Endothelial cell of umbilical vein (primary cell): ENCODE measurements at regions not wholly inside any gene's neighbourhood (a gene's known extent, or its start where the extent isn't known, plus 50 kb on each side); places are given as distances from the start of the nearest gene placed in this dataset.

ENCODE experiments used
- BruUV-seq: library from RNA; stranded (reverse); fragments of 400-500 nt; replicated peaks from 2 replicates; lab custom pipeline; 2021; lab: Mats Ljungman, UMichigan
- CTCF ChIA-PET: fragments of 300-600, 350-600 bp; sonication (Branson Sonifier 250); formaldehyde crosslinking; loops from one replicate; lab custom pipeline; 2021; ENCODE audit warnings: antibody characterized with exemption, inconsistent platforms; lab: Charles Lee
- POLR2A ChIA-PET: fragments of 300-600, 350-600 bp; sonication (Branson Sonifier 250); formaldehyde crosslinking; loops from one replicate; lab custom pipeline; 2021; ENCODE audit warnings: antibody characterized with exemption, inconsistent platforms; lab: Charles Lee
- DNase-seq: peaks from one replicate; pipeline ENCODE4 v3.0.0-alpha.2; 2011; ENCODE audit warnings: low read depth, low spot score
- FAIRE-seq: peaks from 2 replicates; lab custom pipeline; 2011; peaks lifted over from hg19 to GRCh38; lab: Jason Lieb, UNC
- H2AFZ ChIP-seq: 2 replicates; pipeline ENCODE4 v1.6.0; 2012; ENCODE audit warnings: low read depth, low read length, control low read depth, inconsistent platforms
- H3K27ac ChIP-seq: 2 replicates; pipeline ENCODE4 v1.5.1; 2011; ENCODE audit warnings: low read depth, mild to moderate bottlenecking, control low read depth, low read length, moderate library complexity; ENCODE audit not compliant: insufficient read depth
- H3K27me3 ChIP-seq, 2 experiments: 2 replicates each; pipeline versions ENCODE4 v1.6.0 to v1.6.1; 2011; ENCODE audit warnings: low read length in 2 of 2, mixed read lengths in 1 of 2; ENCODE audit not compliant: control insufficient read depth in 2 of 2, insufficient read depth in 2 of 2
- H3K36me3 ChIP-seq, 2 experiments: 2 replicates in 1 of 2; 3 replicates in 1 of 2; pipeline ENCODE4 v1.5.1; 2011; ENCODE audit warnings: low read length in 2 of 2, mild to moderate bottlenecking in 1 of 2, moderate library complexity in 1 of 2; ENCODE audit not compliant: control insufficient read depth in 2 of 2, insufficient read depth in 2 of 2; ENCODE audit errors: extremely low read depth in 1 of 2
- H3K4me1 ChIP-seq: 3 replicates; pipeline ENCODE4 v1.5.1; 2011; ENCODE audit warnings: mild to moderate bottlenecking, low read length; ENCODE audit not compliant: control insufficient read depth, insufficient read depth; ENCODE audit errors: extremely low read depth
- H3K4me2 ChIP-seq: 2 replicates; pipeline ENCODE4 v1.6.1; 2011; ENCODE audit warnings: low read length, control low read depth, mixed read lengths; ENCODE audit not compliant: insufficient read depth
- H3K4me3 ChIP-seq, 3 experiments: fragments of 200-600 bp in 1 of 3; sonication (generic), shearing (Covaris generic) in 1 of 3; replicated peaks in 1 of 3; 2 replicates each; pipeline ENCODE4 v1.5.1; 2011 to 2016; ENCODE audit warnings: control low read depth in 3 of 3, low read length in 3 of 3, mild to moderate bottlenecking in 2 of 3, inconsistent platforms in 1 of 3, low read depth in 1 of 3, moderate library complexity in 1 of 3; ENCODE audit not compliant: insufficient read depth in 1 of 3
- H3K79me2 ChIP-seq: 2 replicates; pipeline ENCODE4 v1.6.0; 2012; ENCODE audit warnings: low read length, inconsistent platforms; ENCODE audit not compliant: control insufficient read depth, insufficient read depth
- H3K9ac ChIP-seq: replicated peaks from 2 replicates; pipeline ENCODE3; 2011; ENCODE audit warnings: low read length, control low read depth; ENCODE audit not compliant: insufficient read depth; ENCODE audit errors: extremely low read depth
- H3K9me1 ChIP-seq: replicated peaks from 3 replicates; pipeline ENCODE4 v1.6.0; 2011; ENCODE audit warnings: mild to moderate bottlenecking, low read length; ENCODE audit not compliant: control insufficient read depth, insufficient read depth; ENCODE audit errors: extremely low read depth
- H3K9me3 ChIP-seq: replicated peaks from 2 replicates; pipeline ENCODE4 v1.5.1; 2012; ENCODE audit warnings: low read length, inconsistent platforms; ENCODE audit not compliant: control insufficient read depth, insufficient read depth
- H4K20me1 ChIP-seq: replicated peaks from 2 replicates; pipeline ENCODE3; 2011; ENCODE audit warnings: mild to moderate bottlenecking, low read length; ENCODE audit not compliant: control insufficient read depth, insufficient read depth; ENCODE audit errors: extremely low read depth
- CTCF ChIP-seq, 2 donors: IDR thresholded peaks; 1 replicate in 1 of 2; 2 replicates in 1 of 2; pipeline ENCODE4 v1.5.1; 2011; ENCODE audit warnings: low read length in 2 of 2, mild to moderate bottlenecking in 2 of 2, moderate library complexity in 2 of 2, control low read depth in 1 of 2, inconsistent platforms in 1 of 2, low read depth in 1 of 2; ENCODE audit not compliant: insufficient read depth in 1 of 2; ENCODE audit errors: extremely low read depth in 1 of 2
- EZH2 ChIP-seq: IDR thresholded peaks from 2 replicates; pipeline ENCODE4 v1.6.1; 2012; ENCODE audit warnings: borderline replicate concordance, low read depth, mild to moderate bottlenecking, moderate library complexity, low read length, inconsistent platforms; ENCODE audit not compliant: severe bottlenecking
- FOS ChIP-seq: IDR thresholded peaks from 2 replicates; pipeline ENCODE4 v1.6.1; 2011; ENCODE audit warnings: mild to moderate bottlenecking, low read length, moderate library complexity, borderline replicate concordance; ENCODE audit not compliant: insufficient read depth
- GATA2 ChIP-seq: IDR thresholded peaks from 2 replicates; pipeline ENCODE4 v1.7.0; 2011; ENCODE audit warnings: low read depth, mild to moderate bottlenecking, moderate library complexity, mixed read lengths, low read length; ENCODE audit not compliant: insufficient read length, insufficient read depth
- JUN ChIP-seq: IDR thresholded peaks from 2 replicates; pipeline ENCODE4 v1.6.1; 2011; ENCODE audit warnings: borderline replicate concordance, low read depth; ENCODE audit not compliant: insufficient read length, insufficient read depth
- MYC ChIP-seq: IDR thresholded peaks from one replicate; pipeline ENCODE4 v1.6.1; 2011; ENCODE audit warnings: mild to moderate bottlenecking, low read depth, low read length
- POLR2A ChIP-seq: IDR thresholded peaks from 2 replicates; pipeline ENCODE4 v1.6.1; 2012; ENCODE audit warnings: low read depth, mild to moderate bottlenecking, control low read depth, low read length
- POLR2AphosphoS5 ChIP-seq: IDR thresholded peaks from 2 replicates; pipeline ENCODE4 v1.6.1; 2012; ENCODE audit warnings: low read depth, mild to moderate bottlenecking, control low read depth, low read length, moderate library complexity; ENCODE audit not compliant: insufficient read depth
- dilution Hi-C: fragments of 300-500 bp; cut with MboI; formaldehyde crosslinking; loops from one replicate; pipeline ENCODE4 v1.15.0; 2019; ENCODE audit warnings: low sequenced_read_pairs; ENCODE audit not compliant: extremely low pct_ligation_motif_present
- intact Hi-C: fragments of 100-400 bp; cut with micrococcal nuclease; formaldehyde crosslinking; loops from one replicate; pipeline ENCODE4 v1.10.0; 2022
- TF ChIP-seq, protein P1 (sequence below): IDR thresholded peaks from 2 replicates; pipeline ENCODE4 v1.6.1; 2011; ENCODE audit not compliant: insufficient read depth, insufficient read length

- H3K9me3 ChIP-seq: no peaks in the 10 kb centered on the region
- H3K27me3 ChIP-seq: peaks cover 0 to 2% of the 10 kb centered on the region in 2 experiments
- H3K79me2 ChIP-seq: no peaks in the 10 kb centered on the region
- H4K20me1 ChIP-seq: no peaks in the 10 kb centered on the region
- H3K4me1 ChIP-seq: no peaks in the 10 kb centered on the region
- no peak overlapping the region for H3K27ac ChIP-seq
- no peak for FAIRE-seq
- H2AFZ ChIP-seq: no peak overlapping the region
- intact Hi-C loops: no loop called here
- no peak for DNase-seq
- no peak for TF ChIP-seq EZH2
- no peak for TF ChIP-seq POLR2A
- TF ChIP-seq MYC: no peak
- TF ChIP-seq, protein P1, sequence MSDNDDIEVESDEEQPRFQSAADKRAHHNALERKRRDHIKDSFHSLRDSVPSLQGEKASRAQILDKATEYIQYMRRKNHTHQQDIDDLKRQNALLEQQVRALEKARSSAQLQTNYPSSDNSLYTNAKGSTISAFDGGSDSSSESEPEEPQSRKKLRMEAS: no peak
- CTCF ChIA-PET: interaction anchor here (1.0 to 2.9 kb wide), 2 partner anchors 52 to 77 kb away, joined by 3 to 14 read pairs; no protein-coding TSS in a partner anchor
- no peak overlapping the region for H3K4me3 ChIP-seq
- POLR2A ChIA-PET: no interaction called here
- H3K36me3 ChIP-seq: no peaks in the 10 kb centered on the region
- dilution Hi-C loops: no loop called here
- H3K4me2 ChIP-seq: no peak overlapping the region
- no peaks in the 10 kb centered on the region for H3K9me1 ChIP-seq
- no TSS peak for BruUV-seq
- no peak overlapping the region for H3K9ac ChIP-seq
Observed at GRCh38 chr11:122024278-122024677, 91.7 kb downstream of the BLID start.

- no peaks in the 10 kb centered on the region for H3K79me2 ChIP-seq
- FAIRE-seq (no peak), DNase-seq (peak; percentile 10)
- TF ChIP-seq MYC (no peak), EZH2 (no peak), POLR2A (no peak), GATA2 (no peak), JUN (no peak), POLR2AphosphoS5 (no peak), CTCF (IDR thresholded peaks at IDR 0.05; ENCODE audit: extremely low read depth in 1 of 2, insufficient read depth in 1 of 2, low read depth in 1 of 2, low read length in 2 of 2) (no peak), FOS (no peak)
- TF ChIP-seq, protein P1: no peak
- H3K9ac ChIP-seq: no peak overlapping the region
- no TSS peak for BruUV-seq
- H3K27me3 ChIP-seq: peaks cover 0 to 2% of the 10 kb centered on the region in 2 experiments
- H3K4me2 ChIP-seq: no peak overlapping the region
- ChIA-PET POLR2A (no interaction called here), CTCF (interaction anchor here (2.9 kb wide), 1 partner anchor 78 kb away, joined by 14 read pairs; no protein-coding TSS in a partner anchor)
- intact Hi-C loops (no loop called here), dilution Hi-C loops (no loop called here)
- H3K4me3 ChIP-seq: no peak overlapping the region
- H3K36me3 ChIP-seq: no peaks in the 10 kb centered on the region
- no peaks in the 10 kb centered on the region for H3K4me1 ChIP-seq
- H3K27ac ChIP-seq: no peak overlapping the region
- H3K9me1 ChIP-seq: no peaks in the 10 kb centered on the region
- no peaks in the 10 kb centered on the region for H4K20me1 ChIP-seq
- H3K9me3 ChIP-seq: no peaks in the 10 kb centered on the region
- H2AFZ ChIP-seq: no peak overlapping the region
Observed at GRCh38 chr11:122023614-122024250, 92.3 kb downstream of the BLID start.
